Erythroblast (primary cell): ENCODE measurements at regions not wholly inside any gene's neighbourhood (a gene's known extent, or its start where the extent isn't known, plus 50 kb on each side); places are given as distances from the start of the nearest gene placed in this dataset.

Experiments
- GATA1 ChIP-seq: IDR thresholded peaks from 2 replicates; pipeline ENCODE4 v1.6.1; 2011; ENCODE audit warnings: low read depth, mild to moderate bottlenecking, control low read depth, low read length, moderate library complexity
- POLR2A ChIP-seq: IDR thresholded peaks from 2 replicates; pipeline ENCODE4 v1.6.1; 2011; ENCODE audit warnings: mild to moderate bottlenecking, low read length

DNA sequence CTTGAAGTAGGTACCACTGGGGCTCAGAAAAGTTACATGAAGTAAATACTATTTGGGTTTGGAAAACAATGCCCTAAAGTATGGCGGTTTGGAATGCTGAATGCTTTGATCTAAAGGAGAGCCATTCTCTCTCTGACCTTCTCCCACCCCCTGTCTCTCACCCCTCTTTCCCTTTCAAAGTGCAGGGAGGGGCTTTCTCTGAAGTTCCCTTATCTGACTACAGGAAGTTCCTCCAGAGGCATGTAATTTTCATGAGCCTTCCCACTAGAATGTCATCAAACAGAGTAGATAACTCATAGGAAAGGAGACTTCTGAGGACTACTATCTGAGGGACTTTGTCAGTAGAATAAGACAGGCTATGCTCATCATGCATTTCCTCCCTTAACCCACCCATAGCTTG, 216.7 kb upstream of the PCSK2 start:
- TF ChIP-seq POLR2A (no peak), GATA1 (no peak)
